H9 (cell line): ENCODE measurements at regions not wholly inside any gene's neighbourhood (a gene's known extent, or its start where the extent isn't known, plus 50 kb on each side); places are given as distances from the start of the nearest gene placed in this dataset.

Source experiments
- DNase-seq: peaks from one replicate; pipeline ENCODE4 v3.0.0-alpha.2; 2017
- H2AFZ ChIP-seq: one replicate; pipeline ENCODE4 v1.6.1; 2013; ENCODE audit warnings: mild to moderate bottlenecking, low read length, control low read depth, moderate library complexity
- H2AK5ac ChIP-seq: 2 replicates; pipeline ENCODE4 v1.6.1; 2013; ENCODE audit warnings: low read length, control low read depth, mixed read lengths; ENCODE audit not compliant: insufficient read length
- H2BK120ac ChIP-seq: one replicate; pipeline ENCODE4 v1.6.1; 2013; ENCODE audit warnings: low read depth, mild to moderate bottlenecking, low read length, control low read depth, inconsistent platforms; ENCODE audit not compliant: poor library complexity, severe bottlenecking
- H2BK12ac ChIP-seq: 2 replicates; pipeline ENCODE4 v1.6.1; 2013; ENCODE audit warnings: low read length, control low read depth, mixed read lengths, low read depth; ENCODE audit not compliant: insufficient read length
- H2BK15ac ChIP-seq: 2 replicates; pipeline ENCODE4 v1.6.1; 2013; ENCODE audit warnings: low read depth, low read length, control low read depth
- H2BK20ac ChIP-seq: one replicate; pipeline ENCODE4 v1.6.1; 2013; ENCODE audit warnings: low read depth, mild to moderate bottlenecking, low read length, control low read depth, inconsistent platforms; ENCODE audit not compliant: poor library complexity, severe bottlenecking
- H2BK5ac ChIP-seq: 2 replicates; pipeline ENCODE4 v1.6.1; 2013; ENCODE audit warnings: low read length, control low read depth, mixed read lengths; ENCODE audit not compliant: insufficient read length
- H3K14ac ChIP-seq: 2 replicates; pipeline ENCODE4 v1.6.1; 2013; ENCODE audit warnings: low read length, control low read depth; ENCODE audit not compliant: insufficient read depth
- H3K18ac ChIP-seq: 2 replicates; pipeline ENCODE4 v1.6.1; 2013; ENCODE audit warnings: low read depth, mild to moderate bottlenecking, mixed read lengths, low read length, control low read depth; ENCODE audit not compliant: insufficient read length
- H3K23ac ChIP-seq: 2 replicates; pipeline ENCODE4 v1.6.1; 2013; ENCODE audit warnings: low read length, control low read depth, mixed read lengths, low read depth; ENCODE audit not compliant: insufficient read length
- H3K23me2 ChIP-seq: 2 replicates; pipeline ENCODE4 v1.6.1; 2013; ENCODE audit warnings: low read depth, mild to moderate bottlenecking, mixed read lengths, low read length, control low read depth; ENCODE audit not compliant: insufficient read length, poor library complexity, severe bottlenecking
- H3K27ac ChIP-seq: 2 replicates; pipeline ENCODE4 v1.5.1; 2013; ENCODE audit warnings: low read length, control low read depth, mixed read lengths, low read depth; ENCODE audit not compliant: insufficient read length
- H3K27me3 ChIP-seq: 2 replicates; pipeline ENCODE4 v1.6.1; 2013; ENCODE audit warnings: low read length, control low read depth, inconsistent platforms; ENCODE audit not compliant: insufficient read depth
- H3K4ac ChIP-seq: 2 replicates; pipeline ENCODE4 v1.6.1; 2013; ENCODE audit warnings: low read depth, mild to moderate bottlenecking, control low read depth, inconsistent platforms, low read length, moderate library complexity
- H3K4me1 ChIP-seq: 2 replicates; pipeline ENCODE4 v1.6.1; 2013; ENCODE audit warnings: low read length, control low read depth, inconsistent platforms; ENCODE audit not compliant: insufficient read depth
- H3K4me2 ChIP-seq: 2 replicates; pipeline ENCODE4 v1.6.1; 2013; ENCODE audit warnings: low read length, control low read depth, mixed read lengths; ENCODE audit not compliant: insufficient read length, insufficient read depth
- H3K56ac ChIP-seq: 2 replicates; pipeline ENCODE4 v1.6.1; 2013; ENCODE audit warnings: low read depth, mild to moderate bottlenecking, mixed read lengths, low read length, control low read depth; ENCODE audit not compliant: insufficient read length
- H3K79me1 ChIP-seq: 2 replicates; pipeline ENCODE4 v1.6.1; 2013; ENCODE audit warnings: low read depth, mild to moderate bottlenecking, moderate library complexity, low read length, control low read depth, inconsistent platforms; ENCODE audit not compliant: insufficient read depth, poor library complexity, severe bottlenecking
- H3K79me2 ChIP-seq: 2 replicates; pipeline ENCODE4 v1.6.1; 2013; ENCODE audit warnings: low read length, control low read depth, inconsistent platforms; ENCODE audit not compliant: insufficient read depth
- H3K9ac ChIP-seq: 2 replicates; pipeline ENCODE4 v1.6.1; 2013; ENCODE audit warnings: low read length, control low read depth, mixed read lengths; ENCODE audit not compliant: insufficient read length; ENCODE audit errors: extremely low read depth
- H3K9me3 ChIP-seq: one replicate; pipeline ENCODE4 v1.6.1; 2013; ENCODE audit warnings: low read depth, low read length, inconsistent platforms; ENCODE audit not compliant: control insufficient read depth
- H3T11ph ChIP-seq: one replicate; pipeline ENCODE4 v1.6.1; 2013; ENCODE audit warnings: mild to moderate bottlenecking, low read length, control low read depth, inconsistent platforms
- H4K20me1 ChIP-seq: one replicate; pipeline ENCODE4 v1.6.1; 2013; ENCODE audit not compliant: control insufficient read depth, insufficient read length, insufficient read depth
- H4K5ac ChIP-seq: 2 replicates; pipeline ENCODE4 v1.6.1; 2013; ENCODE audit warnings: low read depth, mild to moderate bottlenecking, mixed read lengths, low read length, control low read depth; ENCODE audit not compliant: insufficient read length
- H4K8ac ChIP-seq: replicated peaks from 2 replicates; pipeline ENCODE4 v1.6.1; 2013; ENCODE audit warnings: low read length, control low read depth, mixed read lengths, low read depth; ENCODE audit not compliant: insufficient read length
- H4K91ac ChIP-seq: 2 replicates; pipeline ENCODE4 v1.6.1; 2013; ENCODE audit warnings: low read depth, mild to moderate bottlenecking, moderate library complexity, mixed read lengths, low read length, control low read depth; ENCODE audit not compliant: insufficient read length
- H3K27ac Mint-ChIP-seq, 3 experiments: 2 replicates in 2 of 3; 3 replicates in 1 of 3; pipeline ENCODE4 v1.8.0; 2020 to 2021; ENCODE audit warnings: mixed read lengths in 3 of 3, mild to moderate bottlenecking in 1 of 3, moderate library complexity in 1 of 3
- H3K27me3 Mint-ChIP-seq: 2 replicates; pipeline ENCODE4 v1.8.0; 2021; ENCODE audit warnings: low read depth, mild to moderate bottlenecking, moderate library complexity, mixed read lengths
- H3K36me3 Mint-ChIP-seq, 3 experiments: 2 replicates in 2 of 3; 3 replicates in 1 of 3; pipeline ENCODE4 v1.8.0; 2020 to 2021; ENCODE audit warnings: low read depth in 3 of 3, mixed read lengths in 3 of 3; ENCODE audit not compliant: insufficient read depth in 1 of 3
- H3K4me1 Mint-ChIP-seq, 2 experiments: 2 replicates each; pipeline ENCODE4 v1.8.0; 2020; ENCODE audit warnings: mixed read lengths in 2 of 2
- H3K4me3 Mint-ChIP-seq, 2 experiments: 2 replicates in 1 of 2; 3 replicates in 1 of 2; pipeline ENCODE4 v1.8.0; 2020 to 2021; ENCODE audit warnings: mild to moderate bottlenecking in 2 of 2, mixed read lengths in 2 of 2, moderate library complexity in 1 of 2
- H3K9me3 Mint-ChIP-seq, 2 experiments: 2 replicates in 1 of 2; 3 replicates in 1 of 2; pipeline ENCODE4 v1.8.0; 2020; ENCODE audit warnings: mild to moderate bottlenecking in 2 of 2, mixed read lengths in 2 of 2, moderate library complexity in 1 of 2
- WGBS: extraction: QIAGEN DNeasy Blood & Tissue Kit; methylation state at CpG from one replicate; pipeline ENCODE4 v1.1.7; 2013; ENCODE audit warnings: missing lambda C conversion rate, low lambda C conversion rate, mixed read lengths; ENCODE audit not compliant: insufficient read length; ENCODE audit errors: extremely low coverage; 5-methylcytosine and 5-hydroxymethylcytosine counted together
- TF ChIP-seq, protein P1 (sequence below): fragments of 200-600 bp; sonication (generic); conservative IDR thresholded peaks from 3 replicates; pipeline ENCODE4 v1.8.0; 2021; ENCODE audit warnings: antibody characterized with exemption, mild to moderate bottlenecking

DNA sequence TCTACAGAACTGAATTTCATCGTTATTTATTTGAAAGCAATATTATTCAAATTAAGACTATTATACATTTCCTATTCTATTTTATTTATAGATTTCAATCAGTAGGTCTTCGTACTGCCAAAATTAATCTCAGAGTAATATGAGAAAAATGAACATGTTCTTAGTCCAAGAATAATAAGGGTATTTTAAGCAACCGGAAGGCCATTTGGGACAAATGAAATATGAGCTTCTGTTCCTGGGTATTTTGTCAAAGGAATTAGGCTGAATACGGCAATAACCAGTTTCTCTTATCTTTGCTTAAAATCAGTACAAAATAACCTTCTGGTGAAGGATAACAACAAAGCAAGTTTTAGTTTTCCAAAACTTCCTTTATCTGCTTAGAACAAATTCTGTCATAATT lies 410.3 kb upstream of the PRR16 start:
- Mint-ChIP-seq H3K36me3 (no peaks in the 10 kb centered on the region; a peak in 1 of 7 replicates), H3K4me1 (peaks cover 0 to 4% of the 10 kb centered on the region in 2 experiments; a peak in 2 of 4 replicates)
- H3K9ac ChIP-seq: no peak overlapping the region

More for the DNA sequence above, 410.3 kb upstream of the PRR16 start:
- H3K23me2 ChIP-seq: no peaks in the 10 kb centered on the region
- Mint-ChIP-seq H3K4me3 (no peak overlapping the region), H3K27me3 (no peaks in the 10 kb centered on the region), H3K9me3 (peaks cover 0 to 4% of the 10 kb centered on the region in 2 experiments; a peak in 1 of 5 replicates), H3K27ac (no peak overlapping the region)
- H4K8ac ChIP-seq: no peak overlapping the region
- no peak overlapping the region for H2BK120ac ChIP-seq
- no peak overlapping the region for H2BK5ac ChIP-seq
- DNase-seq: no peak
- no peak overlapping the region for H3T11ph ChIP-seq
- H3K4me1 ChIP-seq: no peaks in the 10 kb centered on the region
- no peaks in the 10 kb centered on the region for H3K9me3 ChIP-seq
- no peak overlapping the region for H2BK20ac ChIP-seq
- no peaks in the 10 kb centered on the region for H4K20me1 ChIP-seq
- no peak overlapping the region for H2AFZ ChIP-seq
- no peak overlapping the region for H3K4ac ChIP-seq
- H3K56ac ChIP-seq: no peak overlapping the region
- WGBS: no CpG with 5 or more reads among the region's 4 CpGs
- H3K18ac ChIP-seq: no peak overlapping the region
- no peak overlapping the region for H3K23ac ChIP-seq
- H2BK12ac ChIP-seq: no peak overlapping the region
- H3K79me1 ChIP-seq: no peaks in the 10 kb centered on the region
- no peak overlapping the region for H3K27ac ChIP-seq
- H3K4me2 ChIP-seq: no peak overlapping the region
- H3K14ac ChIP-seq: no peak overlapping the region
- no peak overlapping the region for H2BK15ac ChIP-seq
- no peaks in the 10 kb centered on the region for H3K79me2 ChIP-seq
- no peaks in the 10 kb centered on the region for H3K27me3 ChIP-seq
- TF ChIP-seq, protein P1, sequence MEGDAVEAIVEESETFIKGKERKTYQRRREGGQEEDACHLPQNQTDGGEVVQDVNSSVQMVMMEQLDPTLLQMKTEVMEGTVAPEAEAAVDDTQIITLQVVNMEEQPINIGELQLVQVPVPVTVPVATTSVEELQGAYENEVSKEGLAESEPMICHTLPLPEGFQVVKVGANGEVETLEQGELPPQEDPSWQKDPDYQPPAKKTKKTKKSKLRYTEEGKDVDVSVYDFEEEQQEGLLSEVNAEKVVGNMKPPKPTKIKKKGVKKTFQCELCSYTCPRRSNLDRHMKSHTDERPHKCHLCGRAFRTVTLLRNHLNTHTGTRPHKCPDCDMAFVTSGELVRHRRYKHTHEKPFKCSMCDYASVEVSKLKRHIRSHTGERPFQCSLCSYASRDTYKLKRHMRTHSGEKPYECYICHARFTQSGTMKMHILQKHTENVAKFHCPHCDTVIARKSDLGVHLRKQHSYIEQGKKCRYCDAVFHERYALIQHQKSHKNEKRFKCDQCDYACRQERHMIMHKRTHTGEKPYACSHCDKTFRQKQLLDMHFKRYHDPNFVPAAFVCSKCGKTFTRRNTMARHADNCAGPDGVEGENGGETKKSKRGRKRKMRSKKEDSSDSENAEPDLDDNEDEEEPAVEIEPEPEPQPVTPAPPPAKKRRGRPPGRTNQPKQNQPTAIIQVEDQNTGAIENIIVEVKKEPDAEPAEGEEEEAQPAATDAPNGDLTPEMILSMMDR: no peak
- no peak overlapping the region for H4K5ac ChIP-seq
- H4K91ac ChIP-seq: no peak overlapping the region
- no peak overlapping the region for H2AK5ac ChIP-seq
